HG03103 (cell line): ENCODE measurements at regions not wholly inside any gene's neighbourhood (a gene's known extent, or its start where the extent isn't known, plus 50 kb on each side); places are given as distances from the start of the nearest gene placed in this dataset.

Experiments used
- ATAC-seq: cut with Tn5 transposase; IDR thresholded peaks from one replicate; pipeline ENCODE4 v1.9.1; 2021; ENCODE audit warnings: low read depth; ENCODE audit not compliant: unreplicated experiment

- no peak for ATAC-seq
Measured at GRCh38 chr15:94743668-94744067, 512.3 kb downstream of the MCTP2 start.

GRCh38 chr15:94744080-94744793 lies 512.9 kb downstream of the MCTP2 start:
- no peak for ATAC-seq

- no peak for ATAC-seq
Measured at GRCh38 chr15:94745371-94745770, 514.0 kb downstream of the MCTP2 start.

- no peak for ATAC-seq
Measured at GRCh38 chr15:94747510-94747909, 516.1 kb downstream of the MCTP2 start.

GRCh38 chr15:94749811-94750617 lies 518.7 kb downstream of the MCTP2 start:
- ATAC-seq = peak; percentile 90

GRCh38 chr15:94760348-94760747 lies 529.0 kb downstream of the MCTP2 start:
- ATAC-seq = no peak

- no peak for ATAC-seq
Measured at GRCh38 chr15:94761574-94761973, 530.2 kb downstream of the MCTP2 start.

- no peak for ATAC-seq
Measured at GRCh38 chr15:94769089-94769488, 537.7 kb downstream of the MCTP2 start.

- no peak for ATAC-seq
Measured at GRCh38 chr15:94770199-94770598, 538.8 kb downstream of the MCTP2 start.

- no peak for ATAC-seq
Measured at GRCh38 chr15:94777037-94777436, 545.7 kb downstream of the MCTP2 start.

GRCh38 chr15:94778840-94779239 lies 547.5 kb downstream of the MCTP2 start:
- no peak for ATAC-seq

- no peak for ATAC-seq
Measured at GRCh38 chr15:94780166-94780565, 548.8 kb downstream of the MCTP2 start.

GRCh38 chr15:94785091-94785490 lies 553.7 kb downstream of the MCTP2 start:
- no peak for ATAC-seq

- ATAC-seq = no peak
Measured at GRCh38 chr15:94791008-94791407, 559.6 kb downstream of the MCTP2 start.

- no peak for ATAC-seq
Measured at GRCh38 chr15:94791510-94791909, 560.1 kb downstream of the MCTP2 start.

- ATAC-seq = no peak
Measured at GRCh38 chr15:94792196-94792595, 560.8 kb downstream of the MCTP2 start.

- no peak for ATAC-seq
Measured at GRCh38 chr15:94793207-94793606, 561.8 kb downstream of the MCTP2 start.

- ATAC-seq = no peak
Measured at GRCh38 chr15:94793641-94794040, 562.3 kb downstream of the MCTP2 start.

- ATAC-seq = no peak
Measured at GRCh38 chr15:94804613-94805012, 573.3 kb downstream of the MCTP2 start.

- ATAC-seq = no peak
Measured at GRCh38 chr15:94815110-94815731, 583.9 kb downstream of the MCTP2 start.

- ATAC-seq = no peak
Measured at GRCh38 chr15:94815914-94816313, 584.6 kb downstream of the MCTP2 start.
